ENCODE measurements at regions not wholly inside any gene's neighbourhood (a gene's known extent, or its start where the extent isn't known, plus 50 kb on each side); places are given as distances from the start of the nearest gene placed in this dataset.

GRCh38 chr18:9025091-9025838 is 77.2 kb upstream of the NDUFV2 start:
- CTCF ChIA-PET: no interaction called here
- POLR2A ChIA-PET: no interaction called here
- intact Hi-C loops (cut with micrococcal nuclease; ENCODE audit: unreplicated experiment): no loop called here
- TF ChIP-seq, protein P1, sequence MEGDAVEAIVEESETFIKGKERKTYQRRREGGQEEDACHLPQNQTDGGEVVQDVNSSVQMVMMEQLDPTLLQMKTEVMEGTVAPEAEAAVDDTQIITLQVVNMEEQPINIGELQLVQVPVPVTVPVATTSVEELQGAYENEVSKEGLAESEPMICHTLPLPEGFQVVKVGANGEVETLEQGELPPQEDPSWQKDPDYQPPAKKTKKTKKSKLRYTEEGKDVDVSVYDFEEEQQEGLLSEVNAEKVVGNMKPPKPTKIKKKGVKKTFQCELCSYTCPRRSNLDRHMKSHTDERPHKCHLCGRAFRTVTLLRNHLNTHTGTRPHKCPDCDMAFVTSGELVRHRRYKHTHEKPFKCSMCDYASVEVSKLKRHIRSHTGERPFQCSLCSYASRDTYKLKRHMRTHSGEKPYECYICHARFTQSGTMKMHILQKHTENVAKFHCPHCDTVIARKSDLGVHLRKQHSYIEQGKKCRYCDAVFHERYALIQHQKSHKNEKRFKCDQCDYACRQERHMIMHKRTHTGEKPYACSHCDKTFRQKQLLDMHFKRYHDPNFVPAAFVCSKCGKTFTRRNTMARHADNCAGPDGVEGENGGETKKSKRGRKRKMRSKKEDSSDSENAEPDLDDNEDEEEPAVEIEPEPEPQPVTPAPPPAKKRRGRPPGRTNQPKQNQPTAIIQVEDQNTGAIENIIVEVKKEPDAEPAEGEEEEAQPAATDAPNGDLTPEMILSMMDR (IDR thresholded peaks at IDR 0.05; ENCODE audit: insufficient read depth in 1 of 2, low read depth in 1 of 2, low read length in 1 of 2, severe bottlenecking in 1 of 2, unreplicated experiment in 1 of 2): no peak
- Mint-ChIP-seq H3K27ac (ENCODE audit: unreplicated experiment) (no peak overlapping the region), H3K36me3 (ENCODE audit: insufficient read depth, unreplicated experiment) (no peaks in the 10 kb centered on the region), H3K4me1 (ENCODE audit: low read depth, unreplicated experiment) (no peaks in the 10 kb centered on the region), H3K4me3 (ENCODE audit: unreplicated experiment) (no peak overlapping the region), H3K9me3 (ENCODE audit: unreplicated experiment) (no peaks in the 10 kb centered on the region), H3K27me3 (ENCODE audit: insufficient read depth, unreplicated experiment) (no peaks in the 10 kb centered on the region)
- Histone ChIP-seq H3K4me3 (ENCODE audit: low read depth, low read length) (no peak overlapping the region), H3K9me3 (no peaks in the 10 kb centered on the region), H3K36me3 (ENCODE audit: control insufficient read depth, insufficient read depth, low read length) (no peaks in the 10 kb centered on the region), H3K4me1 (no peaks in the 10 kb centered on the region), H3K27me3 (replicated peaks; ENCODE audit: control insufficient read depth, insufficient read depth, low read length) (no peaks in the 10 kb centered on the region)
- no TSS peak for BruUV-seq (replicated peaks)
- DNase-seq: peak in 1 of 2 experiments; percentile 19

DNA sequence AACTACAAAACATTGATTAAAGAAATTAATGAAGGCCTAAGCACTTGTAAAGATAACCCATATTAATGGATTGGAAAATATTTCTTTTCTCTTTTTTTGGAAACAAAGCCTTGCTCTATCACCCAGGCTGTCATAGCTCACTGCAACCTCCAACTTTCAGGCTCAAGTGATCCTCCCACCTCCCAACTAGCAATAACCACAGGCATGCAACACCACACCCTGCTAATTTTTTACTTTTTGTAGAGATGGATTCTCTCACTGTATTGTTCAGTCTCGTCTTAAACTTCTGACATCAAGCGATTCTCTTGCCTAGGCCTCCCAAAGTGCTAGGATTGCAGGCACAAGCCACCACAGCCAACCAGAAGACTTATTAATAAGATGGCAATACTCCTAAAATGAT is 73.4 kb upstream of the NDUFV2 start:
- no TSS peak for BruUV-seq (replicated peaks)
- no peaks in the 10 kb centered on the region for H3K36me3 ChIP-seq (ENCODE audit: control insufficient read depth, insufficient read depth, low read length)
- intact Hi-C loops (cut with micrococcal nuclease; ENCODE audit: unreplicated experiment): no loop called here
- Mint-ChIP-seq H3K27me3 (ENCODE audit: insufficient read depth, unreplicated experiment) (no peaks in the 10 kb centered on the region), H3K9me3 (ENCODE audit: unreplicated experiment) (no peaks in the 10 kb centered on the region), H3K4me1 (ENCODE audit: low read depth, unreplicated experiment) (no peaks in the 10 kb centered on the region), H3K4me3 (ENCODE audit: unreplicated experiment) (no peak overlapping the region), H3K27ac (ENCODE audit: unreplicated experiment) (no peak overlapping the region), H3K36me3 (ENCODE audit: insufficient read depth, unreplicated experiment) (no peaks in the 10 kb centered on the region)
- CTCF ChIA-PET: no interaction called here
- no peak for DNase-seq
- no peak overlapping the region for H3K4me3 ChIP-seq (ENCODE audit: low read depth, low read length)
- no peaks in the 10 kb centered on the region for H3K27me3 ChIP-seq (replicated peaks; ENCODE audit: control insufficient read depth, insufficient read depth, low read length)
- POLR2A ChIA-PET: no interaction called here
- TF ChIP-seq, protein P1 (IDR thresholded peaks at IDR 0.05; ENCODE audit: insufficient read depth in 1 of 2, low read depth in 1 of 2, low read length in 1 of 2, severe bottlenecking in 1 of 2, unreplicated experiment in 1 of 2): no peak
- H3K4me1 ChIP-seq: no peaks in the 10 kb centered on the region
- H3K9me3 ChIP-seq: no peaks in the 10 kb centered on the region

DNA sequence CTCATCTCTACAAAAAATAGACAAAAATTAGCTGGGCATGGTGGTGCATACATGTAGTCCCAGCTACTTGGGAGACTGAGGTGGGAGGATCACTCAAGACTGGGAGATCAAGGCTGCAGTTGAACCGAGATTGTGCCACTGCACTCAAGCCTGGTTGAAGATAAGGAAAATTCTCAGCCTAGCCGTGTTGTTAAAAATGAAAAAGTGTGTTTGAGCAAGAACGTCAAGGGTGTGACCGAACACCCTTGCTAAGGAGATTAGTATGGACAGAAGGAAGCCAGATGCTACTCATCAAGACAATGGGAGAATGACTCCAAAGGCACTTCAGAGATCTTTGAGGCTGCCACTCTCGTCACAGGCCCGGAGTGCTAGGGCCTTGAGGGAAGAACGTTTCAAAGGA is 70.0 kb upstream of the NDUFV2 start:
- H3K36me3 ChIP-seq (ENCODE audit: control insufficient read depth, insufficient read depth, low read length): no peaks in the 10 kb centered on the region
- Mint-ChIP-seq H3K4me1 (ENCODE audit: low read depth, unreplicated experiment) (no peaks in the 10 kb centered on the region), H3K9me3 (ENCODE audit: unreplicated experiment) (no peaks in the 10 kb centered on the region), H3K27ac (ENCODE audit: unreplicated experiment) (no peak overlapping the region), H3K36me3 (ENCODE audit: insufficient read depth, unreplicated experiment) (no peaks in the 10 kb centered on the region), H3K4me3 (ENCODE audit: unreplicated experiment) (no peak overlapping the region), H3K27me3 (ENCODE audit: insufficient read depth, unreplicated experiment) (no peaks in the 10 kb centered on the region)
- DNase-seq: no peak
- H3K27me3 ChIP-seq (replicated peaks; ENCODE audit: control insufficient read depth, insufficient read depth, low read length): no peaks in the 10 kb centered on the region
- peaks cover 2% of the 10 kb centered on the region for H3K4me1 ChIP-seq
- H3K4me3 ChIP-seq (ENCODE audit: low read depth, low read length): no peak overlapping the region
- intact Hi-C loops (cut with micrococcal nuclease; ENCODE audit: unreplicated experiment): no loop called here
- no TSS peak for BruUV-seq (replicated peaks)
- POLR2A ChIA-PET: no interaction called here
- no peaks in the 10 kb centered on the region for H3K9me3 ChIP-seq
- CTCF ChIA-PET: no interaction called here
- TF ChIP-seq, protein P1 (IDR thresholded peaks at IDR 0.05; ENCODE audit: insufficient read depth in 1 of 2, low read depth in 1 of 2, low read length in 1 of 2, severe bottlenecking in 1 of 2, unreplicated experiment in 1 of 2): no peak
